PC-9 (cell line): ENCODE measurements at regions not wholly inside any gene's neighbourhood (a gene's known extent, or its start where the extent isn't known, plus 50 kb on each side); places are given as distances from the start of the nearest gene placed in this dataset.

ENCODE experiments used
- EZH2 ChIP-seq: fragments of 200-600 bp; sonication (generic); IDR thresholded peaks from 2 replicates; pipeline ENCODE4 v1.8.0; 2017; ENCODE audit warnings: antibody characterized with exemption, low read depth
- TF ChIP-seq, protein P1 (sequence below): fragments of 200-600 bp; sonication (generic); conservative IDR thresholded peaks from 2 replicates; pipeline ENCODE4 v1.6.1; 2017; ENCODE audit warnings: mixed run types, antibody characterized with exemption, mild to moderate bottlenecking, moderate library complexity

DNA sequence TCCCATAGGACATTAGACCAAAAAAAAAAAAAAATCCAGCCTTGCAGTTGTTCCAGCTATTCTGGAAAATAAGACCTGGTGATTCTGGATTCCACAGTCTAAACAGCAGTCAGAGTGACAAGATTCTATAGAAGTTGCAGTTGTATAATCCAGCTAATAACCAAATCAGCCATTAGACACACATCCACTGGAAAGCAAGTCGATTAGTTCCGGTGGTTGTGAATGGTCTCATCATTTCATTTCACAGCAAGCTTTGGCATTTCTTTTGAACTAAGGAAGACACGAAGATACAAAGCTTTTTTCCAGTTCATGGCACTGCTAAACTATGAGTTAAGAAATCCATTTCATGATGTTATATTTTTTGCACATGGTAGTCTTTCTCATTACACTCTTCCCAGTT is 54.4 kb upstream of the FAM89A start:
- TF ChIP-seq, protein P1, sequence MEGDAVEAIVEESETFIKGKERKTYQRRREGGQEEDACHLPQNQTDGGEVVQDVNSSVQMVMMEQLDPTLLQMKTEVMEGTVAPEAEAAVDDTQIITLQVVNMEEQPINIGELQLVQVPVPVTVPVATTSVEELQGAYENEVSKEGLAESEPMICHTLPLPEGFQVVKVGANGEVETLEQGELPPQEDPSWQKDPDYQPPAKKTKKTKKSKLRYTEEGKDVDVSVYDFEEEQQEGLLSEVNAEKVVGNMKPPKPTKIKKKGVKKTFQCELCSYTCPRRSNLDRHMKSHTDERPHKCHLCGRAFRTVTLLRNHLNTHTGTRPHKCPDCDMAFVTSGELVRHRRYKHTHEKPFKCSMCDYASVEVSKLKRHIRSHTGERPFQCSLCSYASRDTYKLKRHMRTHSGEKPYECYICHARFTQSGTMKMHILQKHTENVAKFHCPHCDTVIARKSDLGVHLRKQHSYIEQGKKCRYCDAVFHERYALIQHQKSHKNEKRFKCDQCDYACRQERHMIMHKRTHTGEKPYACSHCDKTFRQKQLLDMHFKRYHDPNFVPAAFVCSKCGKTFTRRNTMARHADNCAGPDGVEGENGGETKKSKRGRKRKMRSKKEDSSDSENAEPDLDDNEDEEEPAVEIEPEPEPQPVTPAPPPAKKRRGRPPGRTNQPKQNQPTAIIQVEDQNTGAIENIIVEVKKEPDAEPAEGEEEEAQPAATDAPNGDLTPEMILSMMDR, result no peak
- no peak for TF ChIP-seq EZH2
